ENCODE measurements at regions not wholly inside any gene's neighbourhood (a gene's known extent, or its start where the extent isn't known, plus 50 kb on each side); places are given as distances from the start of the nearest gene placed in this dataset.

DNA sequence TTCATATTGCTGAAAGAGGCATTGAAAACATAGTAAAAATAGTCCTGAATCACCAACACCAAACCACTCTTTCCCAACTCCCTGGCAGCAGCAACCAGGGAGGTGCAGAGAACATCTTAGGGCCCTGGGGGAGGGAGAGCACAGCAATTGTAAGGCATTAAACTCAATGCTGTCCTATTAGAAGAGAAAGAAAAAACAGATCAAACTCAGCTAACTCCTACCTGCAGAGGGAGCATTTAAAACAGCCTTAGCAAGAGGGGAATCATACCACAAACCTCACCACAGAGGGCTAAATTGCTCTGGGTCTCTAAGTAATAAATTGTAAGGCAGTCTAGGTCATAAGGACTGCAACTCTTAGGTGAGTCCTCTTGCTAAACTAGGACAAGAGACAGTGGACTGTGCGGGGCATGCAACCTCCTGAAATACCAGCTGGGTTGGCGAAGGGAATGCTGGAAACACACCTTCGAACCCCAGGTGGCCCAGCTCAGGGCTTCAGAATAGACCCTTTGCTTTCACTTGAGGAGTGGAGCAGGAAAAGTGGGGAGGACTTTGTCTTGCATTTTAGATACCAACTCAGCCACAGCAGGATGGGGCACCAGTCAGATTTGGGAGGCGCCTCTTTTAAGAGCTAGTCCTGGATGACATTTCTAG is 697.1 kb upstream of the FAT3 start:
- TF ChIP-seq, protein P1, sequence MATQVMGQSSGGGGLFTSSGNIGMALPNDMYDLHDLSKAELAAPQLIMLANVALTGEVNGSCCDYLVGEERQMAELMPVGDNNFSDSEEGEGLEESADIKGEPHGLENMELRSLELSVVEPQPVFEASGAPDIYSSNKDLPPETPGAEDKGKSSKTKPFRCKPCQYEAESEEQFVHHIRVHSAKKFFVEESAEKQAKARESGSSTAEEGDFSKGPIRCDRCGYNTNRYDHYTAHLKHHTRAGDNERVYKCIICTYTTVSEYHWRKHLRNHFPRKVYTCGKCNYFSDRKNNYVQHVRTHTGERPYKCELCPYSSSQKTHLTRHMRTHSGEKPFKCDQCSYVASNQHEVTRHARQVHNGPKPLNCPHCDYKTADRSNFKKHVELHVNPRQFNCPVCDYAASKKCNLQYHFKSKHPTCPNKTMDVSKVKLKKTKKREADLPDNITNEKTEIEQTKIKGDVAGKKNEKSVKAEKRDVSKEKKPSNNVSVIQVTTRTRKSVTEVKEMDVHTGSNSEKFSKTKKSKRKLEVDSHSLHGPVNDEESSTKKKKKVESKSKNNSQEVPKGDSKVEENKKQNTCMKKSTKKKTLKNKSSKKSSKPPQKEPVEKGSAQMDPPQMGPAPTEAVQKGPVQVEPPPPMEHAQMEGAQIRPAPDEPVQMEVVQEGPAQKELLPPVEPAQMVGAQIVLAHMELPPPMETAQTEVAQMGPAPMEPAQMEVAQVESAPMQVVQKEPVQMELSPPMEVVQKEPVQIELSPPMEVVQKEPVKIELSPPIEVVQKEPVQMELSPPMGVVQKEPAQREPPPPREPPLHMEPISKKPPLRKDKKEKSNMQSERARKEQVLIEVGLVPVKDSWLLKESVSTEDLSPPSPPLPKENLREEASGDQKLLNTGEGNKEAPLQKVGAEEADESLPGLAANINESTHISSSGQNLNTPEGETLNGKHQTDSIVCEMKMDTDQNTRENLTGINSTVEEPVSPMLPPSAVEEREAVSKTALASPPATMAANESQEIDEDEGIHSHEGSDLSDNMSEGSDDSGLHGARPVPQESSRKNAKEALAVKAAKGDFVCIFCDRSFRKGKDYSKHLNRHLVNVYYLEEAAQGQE (IDR thresholded peaks at IDR 0.05; ENCODE audit: insufficient read depth in 1 of 2, low read depth in 2 of 2, low read length in 2 of 2) = no peak
- TF ChIP-seq SIN3A (IDR thresholded peaks at IDR 0.05; ENCODE audit: borderline replicate concordance, insufficient read depth, low read length) (no peak), POLR2AphosphoS5 (IDR thresholded peaks at IDR 0.05; ENCODE audit: low read depth, low read length) (no peak), TAF1 (IDR thresholded peaks at IDR 0.05; ENCODE audit: borderline replicate concordance, insufficient read depth, low read length) (no peak), FOXP2 (optimal IDR thresholded peaks at IDR 0.05; ENCODE audit: borderline replicate concordance, extremely low read depth, extremely low read length, insufficient read depth) (no peak)

GRCh38 chr11:91513734-91514133 is 710.9 kb upstream of the FAT3 start:
- TF ChIP-seq, protein P1 (IDR thresholded peaks at IDR 0.05; ENCODE audit: insufficient read depth in 1 of 2, low read depth in 2 of 2, low read length in 2 of 2) = no peak
- TF ChIP-seq FOXP2 (optimal IDR thresholded peaks at IDR 0.05; ENCODE audit: borderline replicate concordance, extremely low read depth, extremely low read length, insufficient read depth) = no peak
- TF ChIP-seq SIN3A (IDR thresholded peaks at IDR 0.05; ENCODE audit: borderline replicate concordance, insufficient read depth, low read length) = no peak
- TF ChIP-seq TAF1 (IDR thresholded peaks at IDR 0.05; ENCODE audit: borderline replicate concordance, insufficient read depth, low read length) = no peak
- TF ChIP-seq POLR2AphosphoS5 (IDR thresholded peaks at IDR 0.05; ENCODE audit: low read depth, low read length) = no peak

DNA sequence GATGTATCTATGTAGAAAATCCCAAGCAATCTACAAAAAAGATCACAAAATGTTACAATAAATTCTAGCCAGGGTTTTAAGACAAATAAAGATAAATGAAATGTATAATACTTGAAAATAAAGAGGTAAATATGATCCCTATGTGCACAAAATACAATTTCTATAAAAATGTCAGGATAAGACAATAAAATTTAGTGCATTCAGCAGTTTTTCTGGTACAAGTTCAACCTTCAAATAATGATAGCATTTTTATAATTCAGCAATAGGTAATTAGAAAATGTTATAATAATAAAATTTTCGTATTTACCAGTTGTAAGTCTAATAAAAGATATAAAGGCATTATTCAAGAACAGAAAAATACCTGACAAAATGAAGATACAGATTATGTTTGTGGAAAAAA is 726.8 kb upstream of the FAT3 start:
- TF ChIP-seq TAF1 (IDR thresholded peaks at IDR 0.05; ENCODE audit: borderline replicate concordance, insufficient read depth, low read length) (no peak), POLR2AphosphoS5 (IDR thresholded peaks at IDR 0.05; ENCODE audit: low read depth, low read length) (no peak), SIN3A (IDR thresholded peaks at IDR 0.05; ENCODE audit: borderline replicate concordance, insufficient read depth, low read length) (no peak), FOXP2 (optimal IDR thresholded peaks at IDR 0.05; ENCODE audit: borderline replicate concordance, extremely low read depth, extremely low read length, insufficient read depth) (no peak)
- TF ChIP-seq, protein P1 (IDR thresholded peaks at IDR 0.05; ENCODE audit: insufficient read depth in 1 of 2, low read depth in 2 of 2, low read length in 2 of 2) = no peak

- no peak for TF ChIP-seq TAF1 (IDR thresholded peaks at IDR 0.05; ENCODE audit: borderline replicate concordance, insufficient read depth, low read length)
Measured at GRCh38 chr11:91495837-91496236, 728.8 kb upstream of the FAT3 start.

- TF ChIP-seq POLR2AphosphoS5 (IDR thresholded peaks at IDR 0.05; ENCODE audit: low read depth, low read length) = no peak
- no peak for TF ChIP-seq SIN3A (IDR thresholded peaks at IDR 0.05; ENCODE audit: borderline replicate concordance, insufficient read depth, low read length)
- TF ChIP-seq TAF1 (IDR thresholded peaks at IDR 0.05; ENCODE audit: borderline replicate concordance, insufficient read depth, low read length) = no peak
- TF ChIP-seq, protein P1 (IDR thresholded peaks at IDR 0.05; ENCODE audit: insufficient read depth in 1 of 2, low read depth in 2 of 2, low read length in 2 of 2) = no peak
- no peak for TF ChIP-seq FOXP2 (optimal IDR thresholded peaks at IDR 0.05; ENCODE audit: borderline replicate concordance, extremely low read depth, extremely low read length, insufficient read depth)
Measured at GRCh38 chr11:91489989-91490388, 734.6 kb upstream of the FAT3 start.
